ENCODE measurements at regions not wholly inside any gene's neighbourhood (a gene's known extent, or its start where the extent isn't known, plus 50 kb on each side); places are given as distances from the start of the nearest gene placed in this dataset.

- TF ChIP-seq POLR2AphosphoS5 (IDR thresholded peaks at IDR 0.05; ENCODE audit: low read depth, low read length): no peak
- TF ChIP-seq SIN3A (IDR thresholded peaks at IDR 0.05; ENCODE audit: borderline replicate concordance, insufficient read depth, low read length): no peak
- no peak for TF ChIP-seq TAF1 (IDR thresholded peaks at IDR 0.05; ENCODE audit: borderline replicate concordance, insufficient read depth, low read length)
Measured at GRCh38 chr9:73539881-73540390, 388.3 kb downstream of the ANXA1 start.

Measured in PFSK-1 (cell line).